ENCODE measurements at regions not wholly inside any gene's neighbourhood (a gene's known extent, or its start where the extent isn't known, plus 50 kb on each side); places are given as distances from the start of the nearest gene placed in this dataset.
"Not testable (repeated sequence)": the region's sequence is repeated elsewhere in the genome, so short reads cannot be mapped to it uniquely, and the experiment has no call there.

- DNase-seq (ENCODE audit: low read depth, low spot score) = no peak
These were observed 415.9 kb upstream of the TMPRSS15 start for GRCh38 chr21:18819507-18819906.

DNA sequence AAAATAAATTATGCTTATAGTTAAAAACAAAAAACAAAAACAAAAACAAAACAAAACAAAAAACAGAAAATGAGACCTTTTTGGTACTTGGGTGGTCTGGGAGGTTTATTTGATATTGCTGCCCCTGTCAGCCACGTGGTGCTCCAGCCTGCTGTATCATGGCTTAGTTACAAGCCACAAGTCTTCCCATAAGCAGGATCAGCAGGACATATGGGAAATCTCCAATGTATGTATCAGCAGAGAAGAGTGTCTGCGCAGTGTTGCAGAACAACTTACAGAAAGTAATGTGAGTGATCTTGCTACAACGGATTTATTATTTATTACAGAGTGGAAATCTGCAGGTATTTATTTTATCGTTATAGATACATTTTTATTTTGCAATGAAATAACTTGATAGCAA lies 423.0 kb upstream of the TMPRSS15 start:
- no peak for DNase-seq (ENCODE audit: low read depth, low spot score)

GRCh38 chr21:18831942-18832676 lies 428.5 kb upstream of the TMPRSS15 start:
- DNase-seq (ENCODE audit: low read depth, low spot score) = no peak

GRCh38 chr21:18832950-18833349 lies 429.4 kb upstream of the TMPRSS15 start:
- no peak for DNase-seq (ENCODE audit: low read depth, low spot score)

DNA sequence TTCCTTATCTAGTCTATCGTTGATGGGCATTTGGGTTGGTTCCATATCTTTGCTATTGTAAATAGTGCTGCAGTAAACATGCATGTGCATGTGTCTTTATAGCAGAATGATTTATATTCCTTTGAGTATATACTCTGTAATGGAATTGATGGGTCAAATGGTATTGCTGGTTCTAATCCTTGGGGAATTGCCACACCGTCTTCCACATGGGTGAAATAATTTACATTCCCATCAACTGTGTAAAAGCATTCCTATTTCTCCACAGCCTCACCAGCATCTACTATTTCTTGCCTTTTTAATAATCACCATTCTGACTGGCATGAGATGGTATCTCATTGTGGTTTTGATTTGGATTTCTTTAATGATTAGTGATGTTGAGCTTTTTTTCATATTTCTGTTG lies 430.5 kb upstream of the TMPRSS15 start:
- DNase-seq (ENCODE audit: low read depth, low spot score) = not testable (repeated sequence)

DNA sequence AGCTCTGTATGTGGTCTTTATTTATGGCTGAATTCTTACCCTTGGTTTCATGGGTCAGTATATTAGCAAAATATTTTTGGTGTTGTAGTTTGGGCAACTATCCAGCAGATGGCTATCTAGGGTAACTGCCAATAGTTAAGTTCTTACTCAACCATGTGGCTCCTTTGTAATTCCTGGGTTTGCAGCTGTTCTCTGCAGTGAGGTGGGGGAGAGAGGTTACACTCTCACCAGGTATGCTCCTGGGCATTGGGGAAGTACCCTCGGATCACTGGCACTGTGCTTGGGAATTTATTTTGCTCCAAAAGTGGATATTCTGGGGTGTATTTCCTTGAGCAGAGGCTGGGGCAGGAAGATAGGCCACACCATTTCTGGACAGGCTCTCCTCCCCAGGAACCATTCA lies 436.7 kb upstream of the TMPRSS15 start:
- DNase-seq (ENCODE audit: low read depth, low spot score) = no peak

- DNase-seq (ENCODE audit: low read depth, low spot score) = not testable (repeated sequence)
These were observed 454.0 kb upstream of the TMPRSS15 start for GRCh38 chr21:18857606-18858005.

GRCh38 chr21:18869104-18869503 lies 465.5 kb upstream of the TMPRSS15 start:
- no peak for DNase-seq (ENCODE audit: low read depth, low spot score)

GRCh38 chr21:18877917-18878316 lies 474.3 kb upstream of the TMPRSS15 start:
- DNase-seq (ENCODE audit: low read depth, low spot score) = no peak

- DNase-seq (ENCODE audit: low read depth, low spot score) = no peak
These were observed 484.5 kb upstream of the TMPRSS15 start for GRCh38 chr21:18887922-18888602.

DNA sequence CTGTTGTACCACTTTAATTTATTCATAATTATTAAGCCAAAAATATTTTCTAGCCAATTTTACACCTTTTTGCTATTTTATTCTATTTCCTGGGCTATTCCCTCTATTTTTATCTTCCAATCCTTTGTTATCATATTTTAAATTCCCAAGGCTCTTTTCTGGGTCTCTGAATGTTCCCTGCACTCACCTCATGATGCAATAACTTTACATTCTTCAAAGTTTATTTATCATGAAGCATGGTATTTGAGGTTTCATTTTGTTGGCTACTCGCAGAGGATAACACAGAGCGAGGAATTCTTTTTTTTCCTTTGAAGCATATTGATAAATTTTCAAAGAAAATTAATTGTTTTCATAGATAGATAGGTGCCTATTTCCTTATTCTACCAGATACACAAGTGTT lies 489.8 kb upstream of the TMPRSS15 start:
- DNase-seq (ENCODE audit: low read depth, low spot score) = no peak

DNA sequence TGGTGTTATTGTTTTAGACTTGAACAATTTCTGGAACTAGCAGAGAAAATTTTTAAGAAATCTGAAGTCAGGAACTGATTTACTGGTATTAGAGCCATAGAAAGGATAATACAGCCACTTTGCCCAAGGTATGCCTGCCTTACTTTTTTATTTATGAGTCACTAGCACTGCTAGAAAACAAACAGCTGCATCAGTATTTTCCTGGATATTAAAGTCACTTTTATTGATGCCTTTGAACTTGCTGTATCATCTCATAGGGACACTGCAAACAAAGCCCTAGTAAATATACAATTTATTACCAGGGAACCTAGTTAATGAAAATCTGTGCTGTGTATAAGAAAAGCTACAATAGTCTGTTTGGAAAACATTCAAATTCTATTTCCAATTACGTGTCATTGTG lies 490.8 kb upstream of the TMPRSS15 start:
- no peak for DNase-seq (ENCODE audit: low read depth, low spot score)

DNA sequence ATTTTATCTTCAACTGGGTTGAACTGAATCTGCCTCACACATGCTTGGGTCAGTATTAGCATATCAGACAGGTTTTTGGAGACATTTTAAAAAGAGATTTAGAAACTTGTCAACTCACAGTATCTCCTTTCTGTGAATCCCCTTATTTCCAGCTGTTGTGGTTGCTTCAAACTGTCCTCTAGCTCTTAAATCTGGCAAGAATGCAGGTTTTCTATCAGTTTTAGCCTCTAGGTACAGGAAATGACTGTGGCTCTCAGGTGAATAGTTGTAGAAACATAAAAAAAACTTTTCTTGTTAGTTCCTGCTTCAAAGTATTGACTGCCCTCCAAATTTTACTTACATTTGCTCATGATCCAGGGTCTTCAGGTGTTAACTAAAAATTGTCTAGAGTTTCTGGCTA lies 495.7 kb upstream of the TMPRSS15 start:
- DNase-seq (ENCODE audit: low read depth, low spot score) = no peak

- DNase-seq (ENCODE audit: low read depth, low spot score) = no peak
These were observed 499.1 kb upstream of the TMPRSS15 start for GRCh38 chr21:18902660-18903059.

DNA sequence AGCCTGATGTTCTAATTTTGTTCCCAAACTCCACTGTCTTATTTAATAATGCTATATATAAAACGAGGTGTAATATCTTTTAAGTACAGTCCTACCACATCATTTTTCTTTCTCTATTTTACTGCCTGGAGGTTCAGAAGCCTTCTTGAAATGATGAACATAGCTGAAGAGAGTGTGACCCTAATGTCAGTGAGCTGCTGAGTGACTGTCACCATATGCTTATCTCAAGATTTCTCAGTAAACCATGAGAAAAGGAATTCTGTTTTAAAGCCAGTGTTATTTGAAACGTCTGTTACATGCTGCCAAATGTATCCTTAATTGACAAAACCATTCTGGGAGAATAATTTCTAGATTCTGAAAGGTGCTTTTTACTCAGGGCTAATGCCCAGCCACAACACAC lies 503.5 kb upstream of the TMPRSS15 start:
- DNase-seq (ENCODE audit: low read depth, low spot score) = no peak

GRCh38 chr21:18908641-18909040 lies 505.1 kb upstream of the TMPRSS15 start:
- DNase-seq (ENCODE audit: low read depth, low spot score) = no peak

GRCh38 chr21:18913914-18914313 lies 510.3 kb upstream of the TMPRSS15 start:
- DNase-seq (ENCODE audit: low read depth, low spot score) = no peak

DNA sequence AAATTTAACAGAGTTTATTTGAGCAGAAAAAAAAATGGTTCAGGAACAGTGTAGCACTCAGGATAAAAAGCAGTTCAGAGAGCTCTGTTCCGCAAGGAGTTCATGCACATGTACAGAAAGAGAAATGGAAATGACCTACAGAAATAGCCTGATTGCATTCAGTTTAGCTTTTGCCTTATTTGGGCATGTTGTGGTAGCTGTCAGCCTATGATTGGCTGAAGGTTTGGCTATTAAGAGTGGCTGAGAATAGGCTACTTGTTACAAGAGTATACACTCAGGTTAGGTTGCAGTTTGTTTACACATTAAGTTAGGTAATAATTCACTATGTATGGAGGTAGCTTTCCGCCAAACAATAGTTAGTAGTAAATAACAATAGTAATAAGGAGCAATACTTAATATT lies 511.0 kb upstream of the TMPRSS15 start:
- no peak for DNase-seq (ENCODE audit: low read depth, low spot score)

DNA sequence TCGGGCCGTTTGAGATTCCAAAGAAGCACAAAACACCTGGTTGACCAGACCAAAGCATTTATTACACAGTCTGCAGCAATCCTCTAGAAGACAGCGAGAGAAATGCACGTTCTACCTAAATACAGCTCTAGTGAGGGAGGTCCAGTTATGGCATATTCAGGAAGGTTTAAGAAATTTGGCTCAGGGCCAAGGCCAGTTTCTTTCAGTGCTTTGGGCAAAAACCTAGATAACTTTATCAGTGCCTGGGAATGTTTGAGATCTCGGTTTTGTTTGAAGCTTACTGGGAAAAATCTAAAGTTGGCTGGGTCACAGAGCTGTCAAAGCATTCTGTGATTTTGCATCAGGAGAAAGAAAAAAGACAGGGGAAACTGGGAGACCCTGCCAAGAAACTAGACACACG lies 514.0 kb upstream of the TMPRSS15 start:
- DNase-seq (ENCODE audit: low read depth, low spot score) = no peak

GRCh38 chr21:18931237-18931636 lies 527.7 kb upstream of the TMPRSS15 start:
- DNase-seq (ENCODE audit: low read depth, low spot score) = no peak

DNA sequence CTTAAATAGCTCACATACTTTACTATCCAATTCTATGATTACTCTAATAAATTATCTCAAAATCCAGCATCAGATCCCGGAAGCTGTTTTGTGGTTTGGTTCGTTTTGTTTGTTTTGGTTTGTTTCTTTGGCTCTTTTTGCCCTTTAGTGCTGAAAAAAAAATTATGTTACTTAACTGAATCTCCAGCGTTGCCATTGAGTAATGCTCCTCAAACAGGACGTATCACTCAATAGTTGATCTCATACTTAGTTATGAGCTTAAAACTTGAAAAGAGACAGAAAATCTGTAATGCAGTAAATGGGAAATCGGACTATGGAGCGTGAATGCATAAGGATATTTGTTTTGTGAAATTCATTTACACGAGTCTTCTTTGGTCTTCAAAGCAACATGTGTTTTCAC lies 533.8 kb upstream of the TMPRSS15 start:
- no peak for DNase-seq (ENCODE audit: low read depth, low spot score)

- no peak for DNase-seq (ENCODE audit: low read depth, low spot score)
These were observed 537.2 kb upstream of the TMPRSS15 start for GRCh38 chr21:18940791-18941190.

- DNase-seq (ENCODE audit: low read depth, low spot score) = no peak
These were observed 546.6 kb upstream of the TMPRSS15 start for GRCh38 chr21:18950045-18950740.
